HL-60 (cell line): ENCODE measurements at regions not wholly inside any gene's neighbourhood (a gene's known extent, or its start where the extent isn't known, plus 50 kb on each side); places are given as distances from the start of the nearest gene placed in this dataset.

Experiments used
- POLR2AphosphoS5 ChIP-seq: IDR thresholded peaks from 2 replicates; pipeline ENCODE4 v1.6.1; 2012; ENCODE audit warnings: low read depth
- TF ChIP-seq, protein P1 (sequence below): IDR thresholded peaks from one replicate; pipeline ENCODE4 v1.5.1; 2011; ENCODE audit warnings: low read length, control low read depth, inconsistent platforms; ENCODE audit not compliant: insufficient read depth
- TF ChIP-seq, protein P2 (sequence below): IDR thresholded peaks from 2 replicates; pipeline ENCODE4 v1.6.1; 2012; ENCODE audit warnings: low read depth; ENCODE audit not compliant: insufficient replicate concordance

DNA sequence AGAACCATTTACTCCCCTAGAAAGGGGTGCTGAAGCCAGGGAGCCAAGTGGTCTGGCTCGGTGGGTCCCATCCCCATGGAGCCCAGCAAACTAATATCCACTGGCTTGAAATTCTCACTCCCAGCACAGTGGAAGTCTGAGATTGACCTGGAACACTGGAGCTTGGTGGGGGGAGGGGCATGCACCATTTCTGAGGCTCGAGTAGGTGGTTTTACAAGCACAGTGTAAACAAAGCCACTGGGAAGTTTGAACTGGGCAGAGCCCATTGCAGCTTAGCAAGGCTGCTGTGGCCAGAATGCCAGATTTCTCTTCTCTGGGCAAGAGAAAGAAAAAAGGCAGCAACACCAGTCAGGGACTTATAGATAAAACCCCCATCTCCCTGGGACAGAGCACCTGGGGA, 855.8 kb upstream of the CITED2 start:
- TF ChIP-seq, protein P1, sequence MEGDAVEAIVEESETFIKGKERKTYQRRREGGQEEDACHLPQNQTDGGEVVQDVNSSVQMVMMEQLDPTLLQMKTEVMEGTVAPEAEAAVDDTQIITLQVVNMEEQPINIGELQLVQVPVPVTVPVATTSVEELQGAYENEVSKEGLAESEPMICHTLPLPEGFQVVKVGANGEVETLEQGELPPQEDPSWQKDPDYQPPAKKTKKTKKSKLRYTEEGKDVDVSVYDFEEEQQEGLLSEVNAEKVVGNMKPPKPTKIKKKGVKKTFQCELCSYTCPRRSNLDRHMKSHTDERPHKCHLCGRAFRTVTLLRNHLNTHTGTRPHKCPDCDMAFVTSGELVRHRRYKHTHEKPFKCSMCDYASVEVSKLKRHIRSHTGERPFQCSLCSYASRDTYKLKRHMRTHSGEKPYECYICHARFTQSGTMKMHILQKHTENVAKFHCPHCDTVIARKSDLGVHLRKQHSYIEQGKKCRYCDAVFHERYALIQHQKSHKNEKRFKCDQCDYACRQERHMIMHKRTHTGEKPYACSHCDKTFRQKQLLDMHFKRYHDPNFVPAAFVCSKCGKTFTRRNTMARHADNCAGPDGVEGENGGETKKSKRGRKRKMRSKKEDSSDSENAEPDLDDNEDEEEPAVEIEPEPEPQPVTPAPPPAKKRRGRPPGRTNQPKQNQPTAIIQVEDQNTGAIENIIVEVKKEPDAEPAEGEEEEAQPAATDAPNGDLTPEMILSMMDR: no peak
- no peak for TF ChIP-seq POLR2AphosphoS5
- TF ChIP-seq, protein P2, sequence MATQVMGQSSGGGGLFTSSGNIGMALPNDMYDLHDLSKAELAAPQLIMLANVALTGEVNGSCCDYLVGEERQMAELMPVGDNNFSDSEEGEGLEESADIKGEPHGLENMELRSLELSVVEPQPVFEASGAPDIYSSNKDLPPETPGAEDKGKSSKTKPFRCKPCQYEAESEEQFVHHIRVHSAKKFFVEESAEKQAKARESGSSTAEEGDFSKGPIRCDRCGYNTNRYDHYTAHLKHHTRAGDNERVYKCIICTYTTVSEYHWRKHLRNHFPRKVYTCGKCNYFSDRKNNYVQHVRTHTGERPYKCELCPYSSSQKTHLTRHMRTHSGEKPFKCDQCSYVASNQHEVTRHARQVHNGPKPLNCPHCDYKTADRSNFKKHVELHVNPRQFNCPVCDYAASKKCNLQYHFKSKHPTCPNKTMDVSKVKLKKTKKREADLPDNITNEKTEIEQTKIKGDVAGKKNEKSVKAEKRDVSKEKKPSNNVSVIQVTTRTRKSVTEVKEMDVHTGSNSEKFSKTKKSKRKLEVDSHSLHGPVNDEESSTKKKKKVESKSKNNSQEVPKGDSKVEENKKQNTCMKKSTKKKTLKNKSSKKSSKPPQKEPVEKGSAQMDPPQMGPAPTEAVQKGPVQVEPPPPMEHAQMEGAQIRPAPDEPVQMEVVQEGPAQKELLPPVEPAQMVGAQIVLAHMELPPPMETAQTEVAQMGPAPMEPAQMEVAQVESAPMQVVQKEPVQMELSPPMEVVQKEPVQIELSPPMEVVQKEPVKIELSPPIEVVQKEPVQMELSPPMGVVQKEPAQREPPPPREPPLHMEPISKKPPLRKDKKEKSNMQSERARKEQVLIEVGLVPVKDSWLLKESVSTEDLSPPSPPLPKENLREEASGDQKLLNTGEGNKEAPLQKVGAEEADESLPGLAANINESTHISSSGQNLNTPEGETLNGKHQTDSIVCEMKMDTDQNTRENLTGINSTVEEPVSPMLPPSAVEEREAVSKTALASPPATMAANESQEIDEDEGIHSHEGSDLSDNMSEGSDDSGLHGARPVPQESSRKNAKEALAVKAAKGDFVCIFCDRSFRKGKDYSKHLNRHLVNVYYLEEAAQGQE: no peak
